HG03108 (cell line): ENCODE measurements at regions not wholly inside any gene's neighbourhood (a gene's known extent, or its start where the extent isn't known, plus 50 kb on each side); places are given as distances from the start of the nearest gene placed in this dataset.
"Not testable (repeated sequence)": the region's sequence is repeated elsewhere in the genome, so short reads cannot be mapped to it uniquely, and the experiment has no call there.

Experiments used
- ATAC-seq: cut with Tn5 transposase; IDR thresholded peaks from one replicate; pipeline ENCODE4 v1.9.1; 2021; ENCODE audit warnings: moderate library complexity; ENCODE audit not compliant: unreplicated experiment

GRCh38 chr10:108078263-108078662 lies 913.8 kb upstream of the SORCS1 start:
- ATAC-seq: no peak

DNA sequence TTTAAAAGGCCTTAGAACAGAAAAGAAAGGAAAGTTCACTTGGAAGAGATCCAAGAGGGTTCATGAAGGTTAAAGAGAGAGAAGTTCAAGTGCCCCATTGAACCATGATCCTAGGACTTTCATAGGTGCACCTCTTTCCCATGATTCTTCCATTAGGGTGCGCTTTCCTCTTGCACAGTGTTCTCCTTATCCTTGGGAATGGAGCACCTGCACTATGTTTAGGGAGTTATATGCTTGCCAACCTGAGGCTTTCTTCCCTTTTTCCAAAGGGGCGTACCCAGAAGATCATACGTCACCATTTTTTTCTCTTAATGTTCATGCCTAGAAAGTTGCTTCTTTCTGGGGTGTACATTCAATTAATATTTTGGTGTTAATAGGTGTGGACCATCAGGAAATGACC lies 908.0 kb upstream of the SORCS1 start:
- ATAC-seq: no peak

GRCh38 chr10:108070789-108071188 lies 906.3 kb upstream of the SORCS1 start:
- no peak for ATAC-seq

DNA sequence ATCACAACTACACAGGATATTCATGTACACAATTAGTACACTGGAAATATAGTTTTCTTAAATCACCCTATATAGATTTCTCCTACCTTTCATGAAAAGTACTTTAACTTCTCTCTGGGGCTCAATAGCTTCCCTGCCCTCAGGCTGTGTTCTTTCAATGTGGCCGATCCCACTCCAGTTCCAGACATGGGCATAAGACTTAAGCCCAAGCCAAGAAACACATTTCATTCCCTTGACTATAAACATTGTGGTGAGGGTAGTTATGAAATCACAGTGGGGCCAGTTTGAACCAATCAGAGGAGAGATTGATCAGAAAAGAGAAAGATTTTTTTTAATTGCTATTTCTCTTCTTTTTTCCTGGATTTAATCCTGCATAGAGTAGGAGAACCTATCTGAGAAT lies 904.6 kb upstream of the SORCS1 start:
- ATAC-seq: no peak

DNA sequence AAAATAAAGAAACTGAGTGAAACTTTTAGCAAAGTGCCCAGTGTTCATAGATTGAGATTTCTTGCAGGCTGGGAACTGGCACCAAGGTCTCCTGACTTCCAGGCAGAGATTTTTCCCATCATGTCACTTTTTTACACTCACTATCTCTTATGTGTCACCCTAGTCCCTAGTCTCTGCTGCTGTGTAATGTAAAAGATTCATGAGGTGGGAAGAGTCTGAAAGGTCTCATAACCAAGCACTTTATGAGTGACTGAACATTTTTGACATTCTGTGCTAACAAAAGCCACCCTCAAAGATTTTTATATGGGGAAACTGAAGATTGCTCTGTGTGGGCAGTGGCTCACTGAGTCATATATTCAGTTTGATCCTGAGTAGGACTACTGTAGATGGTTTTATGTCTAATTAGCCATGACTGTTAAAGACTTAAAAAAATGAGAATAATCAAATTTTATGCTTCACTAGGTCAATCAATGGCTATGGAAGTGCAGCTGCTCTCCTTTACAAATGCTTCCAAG lies 900.3 kb upstream of the SORCS1 start:
- no peak for ATAC-seq

DNA sequence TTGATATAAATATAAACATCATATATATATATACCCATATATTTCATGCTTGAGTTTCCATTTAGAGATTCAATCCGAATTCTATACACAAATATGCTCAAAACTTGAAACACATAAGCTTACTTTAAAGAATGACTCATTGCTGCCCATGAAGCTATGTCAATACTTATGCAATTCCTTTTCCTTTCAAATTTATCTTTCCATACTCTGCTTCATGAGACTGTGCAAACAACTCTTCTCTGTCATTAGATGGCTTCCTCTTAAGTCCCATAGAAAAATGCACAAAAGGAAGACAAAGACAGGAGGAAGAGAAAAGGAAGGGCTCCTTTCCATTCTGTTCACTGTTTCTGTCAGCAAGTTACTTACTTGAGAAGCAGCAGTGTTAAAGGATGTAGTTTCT lies 895.7 kb upstream of the SORCS1 start:
- no peak for ATAC-seq

- ATAC-seq: no peak
These were observed 891.0 kb upstream of the SORCS1 start for GRCh38 chr10:108055506-108055905.

- ATAC-seq: no peak
These were observed 888.5 kb upstream of the SORCS1 start for GRCh38 chr10:108052981-108053380.

DNA sequence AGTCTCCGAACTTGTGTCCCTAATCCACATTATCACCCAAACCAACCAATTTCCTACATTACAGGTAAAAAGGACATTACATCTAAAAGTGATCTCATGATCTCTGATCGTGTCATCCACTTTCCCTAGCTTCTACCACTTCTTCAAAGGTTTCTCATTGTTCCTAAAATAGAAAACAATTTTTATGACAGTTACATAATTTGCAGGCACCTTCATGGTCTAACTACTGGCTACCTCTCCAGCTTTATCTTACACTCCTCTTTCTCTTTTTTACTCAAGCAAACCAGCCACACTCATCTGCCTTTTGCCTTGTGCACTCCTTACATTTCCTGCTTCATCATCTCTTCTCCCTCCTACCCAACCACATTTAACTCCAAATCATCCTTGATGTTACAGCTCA lies 886.7 kb upstream of the SORCS1 start:
- ATAC-seq: no peak

GRCh38 chr10:108050626-108051025 lies 886.1 kb upstream of the SORCS1 start:
- ATAC-seq: no peak

DNA sequence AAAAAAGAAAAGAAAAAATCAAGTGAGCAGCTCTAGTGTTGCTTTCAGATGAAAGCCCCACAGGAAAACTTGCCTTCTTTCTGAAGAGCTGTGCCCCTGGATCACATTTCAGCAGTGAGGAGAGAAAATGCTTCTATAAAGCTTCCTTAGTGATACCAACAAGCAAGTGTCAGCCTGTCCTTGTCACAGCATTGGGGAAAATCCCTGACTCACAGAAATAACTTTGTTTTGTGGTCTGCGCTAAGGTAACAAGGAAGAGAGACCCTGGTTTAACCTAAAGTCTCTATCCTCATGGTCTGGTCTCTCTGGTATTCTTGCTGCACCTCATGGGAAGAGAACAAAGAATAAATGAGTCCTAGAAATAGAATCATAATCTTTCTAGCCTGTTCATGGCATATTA lies 885.2 kb upstream of the SORCS1 start:
- no peak for ATAC-seq

GRCh38 chr10:108048898-108049297 lies 884.4 kb upstream of the SORCS1 start:
- no peak for ATAC-seq

DNA sequence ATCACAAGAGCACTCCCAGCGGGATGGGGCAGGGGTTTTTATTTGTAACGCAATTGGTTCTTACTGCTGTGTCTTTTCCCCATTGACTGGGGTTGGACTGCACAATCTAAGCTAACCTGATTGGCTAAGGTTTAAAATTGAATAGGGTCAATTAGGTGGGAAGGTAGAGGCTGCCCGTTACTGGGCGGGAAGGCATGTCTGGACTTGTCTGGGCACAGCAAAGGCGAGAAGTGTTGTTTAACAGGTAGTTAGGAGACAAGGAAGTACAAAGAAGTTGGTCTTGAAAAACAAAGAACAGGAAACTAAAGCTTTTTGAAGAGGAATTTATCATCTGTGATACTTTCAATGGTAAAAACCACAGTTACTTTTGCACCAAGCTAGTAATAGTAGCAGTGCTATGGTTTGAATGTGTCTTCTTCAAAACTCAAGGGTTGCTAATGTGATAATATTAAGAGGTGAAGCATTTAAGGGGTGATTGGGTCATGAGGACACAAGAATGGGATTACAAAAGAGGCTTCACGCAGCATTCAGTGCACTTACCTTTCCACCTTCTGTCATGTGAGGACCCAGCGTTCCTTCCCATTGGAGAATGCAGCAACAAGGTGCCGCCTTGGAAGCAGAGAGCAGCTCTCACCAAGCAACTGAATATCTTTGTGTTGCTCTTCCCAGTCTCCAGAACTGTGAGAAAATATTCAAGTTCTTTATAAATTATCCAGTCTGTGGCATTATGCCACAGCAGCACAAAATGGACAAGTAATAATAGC lies 875.5 kb upstream of the SORCS1 start:
- no peak for ATAC-seq

GRCh38 chr10:108037061-108037460 lies 872.6 kb upstream of the SORCS1 start:
- no peak for ATAC-seq

DNA sequence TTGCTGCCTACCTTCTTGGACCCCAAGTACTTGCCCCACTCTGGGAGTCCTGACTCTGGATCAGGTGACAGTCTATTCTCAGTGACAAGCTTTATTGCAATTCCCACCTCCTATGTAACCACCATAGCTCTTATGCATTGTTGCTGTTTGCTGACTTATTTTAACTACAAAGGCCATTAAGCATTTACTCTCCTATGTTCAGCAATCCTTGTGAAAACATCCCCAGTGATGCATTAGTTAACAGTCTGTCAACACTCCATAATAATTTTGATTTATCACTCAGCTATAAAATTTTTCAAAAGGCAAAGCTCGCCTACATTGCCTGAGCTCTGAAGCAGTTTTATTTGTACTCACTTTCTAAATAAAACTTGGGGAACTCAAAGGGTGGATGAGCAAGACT lies 871.8 kb upstream of the SORCS1 start:
- no peak for ATAC-seq

GRCh38 chr10:108034829-108035228 lies 870.3 kb upstream of the SORCS1 start:
- no peak for ATAC-seq

- not testable (repeated sequence) for ATAC-seq
These were observed 869.0 kb upstream of the SORCS1 start for GRCh38 chr10:108033518-108033917.

- no peak for ATAC-seq
These were observed 867.0 kb upstream of the SORCS1 start for GRCh38 chr10:108031505-108031904.

DNA sequence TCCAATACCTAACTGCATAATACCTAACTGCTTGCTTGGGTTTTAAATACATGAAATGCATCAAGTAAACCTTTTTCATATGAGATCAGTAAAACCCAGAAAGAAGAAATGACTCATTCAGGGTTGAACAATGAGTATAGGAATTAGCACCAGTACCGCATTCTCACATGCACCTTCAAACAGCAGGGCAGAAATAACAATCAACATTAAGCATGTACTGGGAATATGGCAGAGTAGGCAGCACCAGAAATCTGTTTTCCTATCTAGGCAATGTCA lies 850.3 kb upstream of the SORCS1 start:
- ATAC-seq: no peak

DNA sequence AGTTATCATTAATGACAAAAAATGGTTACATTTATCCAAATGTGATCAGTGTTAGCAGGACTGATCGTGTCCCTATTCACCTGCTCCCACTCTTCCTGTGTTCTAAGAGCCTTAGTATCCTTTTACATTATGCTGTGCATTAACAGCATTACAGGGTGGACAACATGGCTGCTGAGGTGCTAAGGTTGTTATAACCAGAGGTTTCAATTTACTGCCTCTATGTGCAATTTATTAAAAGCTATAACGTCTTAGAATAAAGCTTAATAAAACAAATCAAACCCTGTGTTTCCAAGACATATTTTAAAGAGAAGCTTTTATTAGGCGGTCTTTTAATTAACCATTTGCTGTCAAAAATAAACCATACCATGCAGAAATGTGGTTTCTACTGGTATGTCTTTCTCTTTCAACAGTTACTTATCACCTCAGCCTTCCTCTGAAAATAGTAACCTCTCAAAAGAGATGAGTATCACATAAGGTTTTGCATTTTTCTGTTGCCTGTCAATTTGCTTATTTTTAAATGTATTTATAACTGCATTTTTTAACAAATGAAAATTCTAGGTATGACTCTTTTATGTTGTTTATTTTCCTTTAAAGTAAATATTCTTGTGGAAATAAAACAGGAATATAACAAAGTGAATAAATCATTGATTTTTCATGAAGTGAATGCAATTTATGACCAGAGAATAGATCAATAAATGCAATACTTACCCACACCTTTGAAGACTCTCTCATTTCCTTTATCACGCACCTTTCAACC lies 849.8 kb upstream of the SORCS1 start:
- ATAC-seq: no peak

GRCh38 chr10:108005627-108006026 lies 841.1 kb upstream of the SORCS1 start:
- ATAC-seq: no peak

GRCh38 chr10:108003576-108003975 lies 839.1 kb upstream of the SORCS1 start:
- ATAC-seq: no peak

- no peak for ATAC-seq
These were observed 838.6 kb upstream of the SORCS1 start for GRCh38 chr10:108003061-108003460.
